Right forelimb (tissue), 1 donor: ENCODE measurements at regions not wholly inside any gene's neighbourhood (a gene's known extent, or its start where the extent isn't known, plus 50 kb on each side); places are given as distances from the start of the nearest gene placed in this dataset.
"Not testable (repeated sequence)": the region's sequence is repeated elsewhere in the genome, so short reads cannot be mapped to it uniquely, and the experiment has no call there.

Source experiments
- DNase-seq: peaks from one replicate; pipeline ENCODE4 v3.0.0-alpha.2; 2018

GRCh38 chr18:44359741-44360140 lies 320.9 kb upstream of the SETBP1 start:
- not testable (repeated sequence) for DNase-seq

GRCh38 chr18:44362213-44362612 lies 318.5 kb upstream of the SETBP1 start:
- not testable (repeated sequence) for DNase-seq

- no peak for DNase-seq
Observed at GRCh38 chr18:44370861-44371260, 309.8 kb upstream of the SETBP1 start.

GRCh38 chr18:44374966-44375365 lies 305.7 kb upstream of the SETBP1 start:
- DNase-seq: no peak

GRCh38 chr18:44386401-44386800 lies 294.3 kb upstream of the SETBP1 start:
- no peak for DNase-seq

GRCh38 chr18:44388329-44388728 lies 292.4 kb upstream of the SETBP1 start:
- DNase-seq: no peak

GRCh38 chr18:44392933-44393332 lies 287.8 kb upstream of the SETBP1 start:
- no peak for DNase-seq

GRCh38 chr18:44393406-44393805 lies 287.3 kb upstream of the SETBP1 start:
- DNase-seq: no peak

- DNase-seq: no peak
Observed at GRCh38 chr18:44396550-44396949, 284.1 kb upstream of the SETBP1 start.

GRCh38 chr18:44409071-44409470 lies 271.6 kb upstream of the SETBP1 start:
- DNase-seq: no peak

- DNase-seq: no peak
Observed at GRCh38 chr18:44409515-44409914, 271.2 kb upstream of the SETBP1 start.

GRCh38 chr18:44410740-44411139 lies 269.9 kb upstream of the SETBP1 start:
- no peak for DNase-seq

- DNase-seq: no peak
Observed at GRCh38 chr18:44411262-44411905, 269.3 kb upstream of the SETBP1 start.

GRCh38 chr18:44411976-44412375 lies 268.7 kb upstream of the SETBP1 start:
- DNase-seq: no peak

GRCh38 chr18:44423814-44424644 lies 256.7 kb upstream of the SETBP1 start:
- DNase-seq: no peak

- no peak for DNase-seq
Observed at GRCh38 chr18:44424645-44425035, 256.0 kb upstream of the SETBP1 start.

GRCh38 chr18:44425161-44425560 lies 255.5 kb upstream of the SETBP1 start:
- DNase-seq: no peak

GRCh38 chr18:44437603-44438002 lies 243.1 kb upstream of the SETBP1 start:
- no peak for DNase-seq

- DNase-seq: no peak
Observed at GRCh38 chr18:44450226-44450625, 230.5 kb upstream of the SETBP1 start.

GRCh38 chr18:44452346-44452745 lies 228.3 kb upstream of the SETBP1 start:
- no peak for DNase-seq

- no peak for DNase-seq
Observed at GRCh38 chr18:44453505-44453904, 227.2 kb upstream of the SETBP1 start.

- DNase-seq: no peak
Observed at GRCh38 chr18:44458777-44459176, 221.9 kb upstream of the SETBP1 start.

- DNase-seq: no peak
Observed at GRCh38 chr18:44464398-44465180, 216.1 kb upstream of the SETBP1 start.

GRCh38 chr18:44465381-44465841 lies 215.3 kb upstream of the SETBP1 start:
- DNase-seq: no peak
